Body of pancreas (tissue), 4 donors: ENCODE measurements at regions not wholly inside any gene's neighbourhood (a gene's known extent, or its start where the extent isn't known, plus 50 kb on each side); places are given as distances from the start of the nearest gene placed in this dataset.

ENCODE experiments used
- CTCF ChIP-seq, 7 experiments: fragments of 450-650 bp in 4 of 7; fragments of 200-600 bp in 3 of 7; sonication (generic) in 3 of 7; IDR thresholded peaks; one replicate each; pipeline ENCODE4 v1.5.1; 2016 to 2019; ENCODE audit warnings: antibody characterized with exemption in 7 of 7
- POLR2A ChIP-seq, 3 donors: fragments of 450-650 bp; IDR thresholded peaks; one replicate each; pipeline ENCODE4 v1.6.1; 2016; ENCODE audit warnings: antibody characterized with exemption in 3 of 3, mild to moderate bottlenecking in 2 of 3

- TF ChIP-seq CTCF (IDR thresholded peaks at IDR 0.05) (no peak), POLR2A (IDR thresholded peaks at IDR 0.05) (no peak)
Measured at GRCh38 chrX:45360571-45360970, 159.9 kb upstream of the DIPK2B start.
